GM23248 (cell line): ENCODE measurements at regions not wholly inside any gene's neighbourhood (a gene's known extent, or its start where the extent isn't known, plus 50 kb on each side); places are given as distances from the start of the nearest gene placed in this dataset.

ENCODE experiments used
- DNase-seq: peaks from one replicate; pipeline ENCODE4 v3.0.0-alpha.2; 2015
- H2AFZ ChIP-seq: fragments of 200-600 bp; sonication (generic); 2 replicates; pipeline ENCODE4 v1.6.1; 2016; ENCODE audit warnings: antibody characterized with exemption
- H3F3A ChIP-seq: fragments of 200-600 bp; sonication (generic); 2 replicates; pipeline ENCODE4 v1.6.1; 2016; ENCODE audit warnings: mild to moderate bottlenecking, antibody characterized with exemption, mixed run types; ENCODE audit not compliant: insufficient read depth
- H3K27ac ChIP-seq: fragments of 200-600 bp; sonication (generic); 2 replicates; pipeline ENCODE4 v1.5.1; 2016; ENCODE audit warnings: mild to moderate bottlenecking
- H3K27me3 ChIP-seq: fragments of 200-600 bp; sonication (generic); replicated peaks from 2 replicates; pipeline ENCODE4 v1.6.1; 2016; ENCODE audit warnings: mild to moderate bottlenecking; ENCODE audit not compliant: insufficient read depth
- H3K36me3 ChIP-seq: fragments of 200-600 bp; sonication (generic); 2 replicates; pipeline ENCODE4 v1.6.1; 2016; ENCODE audit warnings: low read depth, mild to moderate bottlenecking
- H3K4me1 ChIP-seq: fragments of 200-600 bp; sonication (generic); 2 replicates; pipeline ENCODE4 v1.6.1; 2016; ENCODE audit warnings: mild to moderate bottlenecking; ENCODE audit not compliant: insufficient read depth
- H3K4me2 ChIP-seq: fragments of 200-600 bp; sonication (generic); one replicate; pipeline ENCODE4 v1.6.1; 2016; ENCODE audit warnings: mild to moderate bottlenecking; ENCODE audit not compliant: unreplicated experiment
- H3K4me3 ChIP-seq: fragments of 200-600 bp; sonication (generic); 2 replicates; pipeline ENCODE4 v1.5.1; 2016; ENCODE audit warnings: mild to moderate bottlenecking
- H3K79me2 ChIP-seq: fragments of 200-600 bp; sonication (generic); 2 replicates; pipeline ENCODE4 v1.6.1; 2016; ENCODE audit warnings: mild to moderate bottlenecking; ENCODE audit not compliant: insufficient read depth
- H3K9ac ChIP-seq: fragments of 200-600 bp; sonication (generic); 2 replicates; pipeline ENCODE4 v1.6.1; 2016; ENCODE audit warnings: mild to moderate bottlenecking
- H3K9me2 ChIP-seq: fragments of 200-600 bp; sonication (generic); 2 replicates; pipeline ENCODE4 v1.6.1; 2016; ENCODE audit warnings: mixed run types, mild to moderate bottlenecking, moderate library complexity; ENCODE audit not compliant: insufficient read depth
- H3K9me3 ChIP-seq: fragments of 200-600 bp; sonication (generic); one replicate; pipeline ENCODE4 v1.6.1; 2017; ENCODE audit warnings: low read depth
- H4K20me1 ChIP-seq: fragments of 200-600 bp; sonication (generic); 2 replicates; pipeline ENCODE4 v1.6.0; 2016; ENCODE audit not compliant: insufficient read depth
- EZH2 ChIP-seq: fragments of 200-600 bp; sonication (generic); IDR thresholded peaks from 2 replicates; pipeline ENCODE4 v1.6.1; 2018; ENCODE audit warnings: antibody characterized with exemption, mild to moderate bottlenecking; ENCODE audit not compliant: insufficient read depth, poor library complexity, severe bottlenecking
- EZH2phosphoT487 ChIP-seq: fragments of 200-600 bp; sonication (generic); IDR thresholded peaks from 2 replicates; pipeline ENCODE4 v1.6.1; 2018; ENCODE audit warnings: antibody characterized with exemption, moderate library complexity, mild to moderate bottlenecking, low read depth; ENCODE audit not compliant: insufficient read depth
- WGBS, 2 experiments: methylation state at CpG; one replicate each; pipeline ENCODE4 v1.1.6; 2015 to 2017; ENCODE audit warnings: low lambda C conversion rate in 2 of 2, low coverage in 1 of 2; ENCODE audit errors: missing lambda C conversion rate in 2 of 2; 5-methylcytosine and 5-hydroxymethylcytosine counted together
- in situ Hi-C: fragments of 300-500 bp; cut with MboI; formaldehyde crosslinking; loops from 2 replicates; pipeline ENCODE4 v1.15.0; 2020

DNA sequence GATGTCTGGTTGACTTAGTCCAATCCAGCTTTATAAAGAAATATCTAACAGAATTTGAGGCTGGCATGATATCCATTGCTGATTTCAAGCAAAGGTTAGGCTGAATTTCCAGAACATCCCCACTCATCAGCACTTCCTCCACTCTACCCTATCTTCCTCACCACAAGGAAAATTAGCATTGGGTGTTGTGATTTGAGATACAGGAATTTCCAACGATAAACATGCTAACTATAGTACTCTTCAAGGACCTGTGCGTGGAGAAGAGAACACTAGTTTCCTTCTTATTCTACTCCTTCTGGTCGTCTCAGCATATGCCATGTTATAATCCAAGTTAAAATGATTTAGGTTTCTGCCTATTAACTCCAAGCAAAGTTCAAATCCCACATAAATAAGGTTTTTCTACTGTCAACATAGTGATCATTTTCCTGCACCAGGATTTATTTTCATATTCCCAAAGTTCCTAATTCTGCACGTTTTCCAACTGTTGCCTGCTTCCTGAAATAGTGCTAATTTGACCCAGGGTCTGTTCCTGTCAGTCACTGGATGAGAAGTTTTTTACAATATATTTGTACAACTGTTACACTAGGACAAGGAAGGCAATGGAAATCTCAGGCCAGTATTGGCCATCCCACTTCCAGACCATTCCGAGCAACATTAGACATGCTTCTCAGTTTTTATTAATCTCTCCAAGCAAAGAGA, 177.6 kb upstream of the EDNRA start:
- Histone ChIP-seq H3K9me3 (no peaks in the 10 kb centered on the region), H3K4me1 (no peaks in the 10 kb centered on the region), H3K27ac (no peak overlapping the region), H3K9ac (no peak overlapping the region), H3K36me3 (no peaks in the 10 kb centered on the region), H3K4me2 (no peak overlapping the region), H3F3A (no peaks in the 10 kb centered on the region), H3K27me3 (peaks cover 14% of the 10 kb centered on the region), H3K79me2 (no peaks in the 10 kb centered on the region), H3K9me2 (no peaks in the 10 kb centered on the region), H2AFZ (no peak overlapping the region), H3K4me3 (no peak overlapping the region), H4K20me1 (no peaks in the 10 kb centered on the region)
- 31 to 37% methylated on average over 5 of the region's 5 CpGs for WGBS, 2 experiments
- no peak for DNase-seq
- TF ChIP-seq EZH2phosphoT487 = no peak
- no peak for TF ChIP-seq EZH2
- in situ Hi-C loops = no loop called here

DNA sequence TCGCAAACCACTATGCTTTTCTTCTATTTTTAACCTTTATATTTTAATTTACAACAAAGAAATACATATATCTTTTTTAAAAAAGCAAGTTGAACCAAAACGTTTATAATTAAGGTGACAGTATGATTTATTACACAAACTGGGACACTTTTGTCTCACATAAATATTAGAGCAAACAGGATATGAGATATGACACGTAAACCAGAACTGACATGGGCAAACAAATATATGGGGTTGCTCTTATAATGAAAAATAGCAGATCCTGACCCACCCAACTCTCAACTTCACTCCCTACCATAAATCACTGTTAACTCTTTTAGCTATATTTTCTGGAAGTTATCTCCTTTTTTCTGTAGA, 177.0 kb upstream of the EDNRA start:
- no peak for DNase-seq
- TF ChIP-seq EZH2phosphoT487 = no peak
- no peak for TF ChIP-seq EZH2
- H3K9me3 ChIP-seq = no peaks in the 10 kb centered on the region
- no peak overlapping the region for H3K9ac ChIP-seq
- H3K79me2 ChIP-seq = no peaks in the 10 kb centered on the region
- no peak overlapping the region for H3K4me2 ChIP-seq
- no peak overlapping the region for H3K4me3 ChIP-seq
- no peaks in the 10 kb centered on the region for H4K20me1 ChIP-seq
- H3K27ac ChIP-seq = no peak overlapping the region
- no peaks in the 10 kb centered on the region for H3F3A ChIP-seq
- H3K9me2 ChIP-seq = no peaks in the 10 kb centered on the region
- H3K27me3 ChIP-seq = peaks cover 14% of the 10 kb centered on the region
- H2AFZ ChIP-seq = no peak overlapping the region
- in situ Hi-C loops = no loop called here
- 9 to 16% methylated on average over 3 of the region's 3 CpGs for WGBS, 2 experiments
- H3K4me1 ChIP-seq = no peaks in the 10 kb centered on the region
- no peaks in the 10 kb centered on the region for H3K36me3 ChIP-seq

DNA sequence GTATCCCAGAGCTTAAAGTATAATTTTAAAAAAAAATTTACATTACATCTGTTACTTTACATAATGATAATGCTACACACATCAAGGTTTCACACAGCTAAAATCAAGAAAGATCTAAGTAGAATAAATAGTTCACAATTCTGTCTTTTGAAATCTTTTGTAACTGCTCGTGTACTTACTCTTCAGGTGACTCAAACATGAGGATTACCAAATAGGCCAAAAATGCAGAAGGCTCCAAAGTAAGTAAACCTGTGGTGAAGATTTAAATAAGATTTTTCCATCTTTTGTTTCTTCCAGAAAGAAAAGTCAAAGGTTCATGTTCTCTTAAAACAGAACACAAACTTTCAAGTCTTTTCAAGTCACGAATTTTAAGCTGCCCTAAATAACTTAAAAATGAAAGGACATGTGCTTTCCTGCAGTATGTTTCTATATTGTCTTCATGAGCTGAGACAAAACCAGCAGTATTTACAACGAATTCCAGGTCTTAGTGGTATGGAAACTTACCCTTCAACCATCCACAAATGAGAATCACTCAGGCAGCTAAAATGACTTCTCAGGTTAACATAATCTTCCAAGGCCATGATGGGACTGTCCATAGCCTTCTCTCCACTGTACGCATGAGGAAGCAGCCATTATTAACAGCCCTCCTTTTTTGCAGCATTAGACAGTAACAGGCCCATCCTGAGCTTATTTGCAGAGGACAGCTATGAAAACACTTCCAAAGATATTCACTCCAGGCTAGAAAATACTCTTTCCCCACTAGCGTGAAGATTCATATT, 172.8 kb upstream of the EDNRA start:
- H2AFZ ChIP-seq = no peak overlapping the region
- no peaks in the 10 kb centered on the region for H3K79me2 ChIP-seq
- no peaks in the 10 kb centered on the region for H3K9me3 ChIP-seq
- no peaks in the 10 kb centered on the region for H3K4me1 ChIP-seq
- no peak overlapping the region for H3K4me2 ChIP-seq
- H3F3A ChIP-seq = no peaks in the 10 kb centered on the region
- WGBS, 2 experiments = 59 to 63% methylated on average over 5 of the region's 5 CpGs
- H4K20me1 ChIP-seq = no peaks in the 10 kb centered on the region
- H3K9ac ChIP-seq = no peak overlapping the region
- no peaks in the 10 kb centered on the region for H3K36me3 ChIP-seq
- no peaks in the 10 kb centered on the region for H3K9me2 ChIP-seq
- H3K27me3 ChIP-seq = 0 out of 2 replicates have a peak, but pooled peaks cover 6% of the 10 kb centered on the region
- TF ChIP-seq EZH2phosphoT487 = no peak
- TF ChIP-seq EZH2 = no peak
- DNase-seq = no peak
- H3K4me3 ChIP-seq = no peak overlapping the region
- H3K27ac ChIP-seq = no peak overlapping the region
- in situ Hi-C loops = no loop called here

DNA sequence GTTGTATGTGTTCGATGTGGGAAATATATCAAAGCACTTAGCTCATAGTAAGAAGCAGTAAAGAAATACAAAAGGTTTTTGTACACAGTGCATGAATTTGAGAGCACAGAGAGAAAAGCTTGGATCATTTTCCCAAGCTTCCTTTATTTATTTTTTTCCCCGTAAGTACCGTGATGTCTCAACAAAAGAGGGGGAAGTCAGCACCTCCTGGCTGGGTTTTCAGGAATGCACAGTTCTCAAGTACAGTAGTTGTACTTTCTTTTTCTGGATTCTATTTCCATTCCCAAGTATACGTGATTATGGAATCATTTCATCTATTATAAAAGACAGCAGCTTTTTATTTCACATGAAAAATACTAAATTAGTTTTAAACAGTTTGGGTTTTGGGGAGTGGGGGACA, 171.5 kb upstream of the EDNRA start:
- in situ Hi-C loops = no loop called here
- Histone ChIP-seq H3K27me3 (0 out of 2 replicates have a peak, but pooled peaks cover 1% of the 10 kb centered on the region), H3K27ac (no peak overlapping the region), H4K20me1 (no peaks in the 10 kb centered on the region), H3K9ac (no peak overlapping the region), H3K9me3 (no peaks in the 10 kb centered on the region), H3K79me2 (no peaks in the 10 kb centered on the region), H3K4me2 (no peak overlapping the region), H3K4me3 (no peak overlapping the region), H2AFZ (no peak overlapping the region), H3K9me2 (no peaks in the 10 kb centered on the region), H3K36me3 (no peaks in the 10 kb centered on the region), H3K4me1 (no peaks in the 10 kb centered on the region), H3F3A (no peaks in the 10 kb centered on the region)
- no peak for DNase-seq
- TF ChIP-seq EZH2phosphoT487 (no peak), EZH2 (no peak)
- 18 to 20% methylated on average over 4 of the region's 4 CpGs for WGBS, 2 experiments
